Cardiac muscle cell (in vitro differentiated cells and primary cell): ENCODE measurements at regions not wholly inside any gene's neighbourhood (a gene's known extent, or its start where the extent isn't known, plus 50 kb on each side); places are given as distances from the start of the nearest gene placed in this dataset.

ENCODE experiments used
- DNase-seq, 2 donors: peaks; one replicate each; pipeline versions ENCODE4 v3.0.0 to v3.0.0-alpha.2; 2010 to 2017; ENCODE audit warnings: low read depth in 1 of 2, low spot score in 1 of 2
- H3K27ac ChIP-seq: fragments of 200-600 bp; sonication (generic); 2 replicates; pipeline ENCODE4 v1.5.1; 2016
- H3K27me3 ChIP-seq: fragments of 200-600 bp; sonication (generic); 2 replicates; pipeline ENCODE4 v1.6.0; 2016; ENCODE audit warnings: control low read depth
- H3K36me3 ChIP-seq: fragments of 200-600 bp; sonication (generic); 2 replicates; pipeline ENCODE4 v1.5.1; 2016; ENCODE audit warnings: control low read depth
- H3K4me1 ChIP-seq: fragments of 200-600 bp; sonication (generic); 2 replicates; pipeline ENCODE4 v1.8.1; 2017; ENCODE audit warnings: low read depth, mild to moderate bottlenecking, mixed run types
- H3K4me3 ChIP-seq: fragments of 200-600 bp; sonication (generic); 2 replicates; pipeline ENCODE4 v1.5.1; 2016; ENCODE audit warnings: mild to moderate bottlenecking
- H3K9me3 ChIP-seq: fragments of 200-600 bp; sonication (generic); 2 replicates; pipeline ENCODE4 v1.5.1; 2017; ENCODE audit warnings: low read depth, mild to moderate bottlenecking, control low read depth
- CTCF ChIP-seq: IDR thresholded peaks from 2 replicates; pipeline ENCODE4 v1.5.1; 2012; ENCODE audit warnings: low read depth, mild to moderate bottlenecking, low read length

GRCh38 chr4:151940291-151940690 is 179.5 kb upstream of the GATB start:
- Histone ChIP-seq H3K4me1 (no peaks in the 10 kb centered on the region), H3K27me3 (no peaks in the 10 kb centered on the region), H3K4me3 (no peak overlapping the region), H3K27ac (no peak overlapping the region), H3K9me3 (no peaks in the 10 kb centered on the region), H3K36me3 (no peaks in the 10 kb centered on the region)
- no peak for DNase-seq
- TF ChIP-seq CTCF: no peak

- Histone ChIP-seq H3K9me3 (no peaks in the 10 kb centered on the region), H3K4me3 (no peak overlapping the region), H3K27ac (no peak overlapping the region), H3K36me3 (no peaks in the 10 kb centered on the region), H3K27me3 (no peaks in the 10 kb centered on the region), H3K4me1 (no peaks in the 10 kb centered on the region)
- no peak for DNase-seq
- TF ChIP-seq CTCF: no peak
Observed at GRCh38 chr4:151939670-151940069, 178.9 kb upstream of the GATB start.

GRCh38 chr4:151935411-151935810 is 174.6 kb upstream of the GATB start:
- Histone ChIP-seq H3K27me3 (no peaks in the 10 kb centered on the region), H3K4me3 (no peak overlapping the region), H3K9me3 (no peaks in the 10 kb centered on the region), H3K4me1 (no peaks in the 10 kb centered on the region), H3K27ac (no peak overlapping the region), H3K36me3 (no peaks in the 10 kb centered on the region)
- no peak for DNase-seq
- TF ChIP-seq CTCF: no peak

- DNase-seq: no peak
- no peaks in the 10 kb centered on the region for H3K36me3 ChIP-seq
- H3K4me3 ChIP-seq: no peak overlapping the region
- H3K4me1 ChIP-seq: no peaks in the 10 kb centered on the region
- no peak overlapping the region for H3K27ac ChIP-seq
- no peaks in the 10 kb centered on the region for H3K9me3 ChIP-seq
- TF ChIP-seq CTCF: no peak
- no peaks in the 10 kb centered on the region for H3K27me3 ChIP-seq
Observed at GRCh38 chr4:151934766-151935165, 174.0 kb upstream of the GATB start.

GRCh38 chr4:151933122-151933827 is 172.5 kb upstream of the GATB start:
- no peak for TF ChIP-seq CTCF
- Histone ChIP-seq H3K27me3 (no peaks in the 10 kb centered on the region), H3K36me3 (no peaks in the 10 kb centered on the region), H3K4me3 (no peak overlapping the region), H3K27ac (no peak overlapping the region), H3K4me1 (no peaks in the 10 kb centered on the region), H3K9me3 (no peaks in the 10 kb centered on the region)
- DNase-seq: no peak
